ENCODE measurements at regions not wholly inside any gene's neighbourhood (a gene's known extent, or its start where the extent isn't known, plus 50 kb on each side); places are given as distances from the start of the nearest gene placed in this dataset.

- no peak for DNase-seq (ENCODE audit: low read depth, low spot score)
Observed at GRCh38 chr7:121451367-121452094, 55.4 kb upstream of the FAM3C start.

- no peak for DNase-seq (ENCODE audit: low read depth, low spot score)
Observed at GRCh38 chr7:121450631-121451198, 54.6 kb upstream of the FAM3C start.

GRCh38 chr7:121449735-121450240 lies 53.7 kb upstream of the FAM3C start:
- no peak for DNase-seq (ENCODE audit: low read depth, low spot score)

- DNase-seq (ENCODE audit: low read depth, low spot score): no peak
Observed at GRCh38 chr7:121449329-121449728, 53.2 kb upstream of the FAM3C start.

GRCh38 chr7:121448429-121448828 lies 52.3 kb upstream of the FAM3C start:
- DNase-seq (ENCODE audit: low read depth, low spot score): no peak

- no peak for DNase-seq (ENCODE audit: low read depth, low spot score)
Observed at GRCh38 chr7:121447911-121448300, 51.8 kb upstream of the FAM3C start.

- DNase-seq (ENCODE audit: low read depth, low spot score): no peak
Observed at GRCh38 chr7:121447243-121447910, 51.3 kb upstream of the FAM3C start.

- DNase-seq (ENCODE audit: low read depth, low spot score): peak; percentile 6
Observed at GRCh38 chr7:121446526-121446925, 50.4 kb upstream of the FAM3C start.

All from ELF-1 (cell line).